ENCODE measurements at regions not wholly inside any gene's neighbourhood (a gene's known extent, or its start where the extent isn't known, plus 50 kb on each side); places are given as distances from the start of the nearest gene placed in this dataset.

DNA sequence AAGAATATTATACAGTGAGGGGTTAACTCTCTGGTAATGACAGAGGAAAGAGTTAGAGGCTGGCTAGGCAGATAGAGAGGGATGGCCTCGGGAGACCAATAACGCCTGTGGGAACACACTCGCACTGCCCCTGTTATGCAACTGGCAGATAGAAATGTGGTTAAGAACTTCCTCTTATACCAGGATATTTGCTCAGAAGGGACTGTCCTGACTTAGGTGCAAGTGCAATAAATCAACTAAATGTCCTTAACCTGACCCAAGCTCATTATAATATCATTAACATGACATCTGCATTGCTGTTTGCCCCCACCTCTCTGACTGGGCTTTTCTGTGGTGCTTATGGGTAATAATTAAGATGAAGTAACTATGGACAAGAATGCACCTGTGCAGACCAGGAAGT lies 1518.0 kb downstream of the NCAM2 start:
- ChIA-PET RAD21 (ENCODE audit: low non-redundant PET in 1 of 2, low total read pairs in 2 of 2, uncharacterized antibody in 2 of 2, unreplicated experiment in 2 of 2) (no interaction called here), POLR2A (no interaction called here), CTCF (no interaction called here)
- Histone ChIP-seq H3K9me3 (ENCODE audit: control insufficient read depth in 1 of 2, insufficient read depth in 1 of 2, low read depth in 1 of 2, low read length in 2 of 2) (peaks cover 16 to 21% of the 10 kb centered on the region in 2 experiments; a peak in 2 of 4 replicates), H3K36me3 (ENCODE audit: control insufficient read depth in 1 of 2, insufficient read depth in 2 of 2, low read length in 2 of 2) (no peaks in the 10 kb centered on the region), H3K79me2 (ENCODE audit: insufficient read depth, low read length) (no peaks in the 10 kb centered on the region), H2AFZ (ENCODE audit: low read depth, low read length, poor library complexity, severe bottlenecking) (no peak overlapping the region), H3K9ac (ENCODE audit: low read length) (no peak overlapping the region), H3K27ac (ENCODE audit: low read depth, low read length) (no peak overlapping the region), H3K27me3 (ENCODE audit: insufficient read depth, low read length) (no peaks in the 10 kb centered on the region), H3K4me2 (ENCODE audit: low read length) (no peak overlapping the region), H3K4me3 (replicated peaks in 1 of 2; ENCODE audit: low read depth in 1 of 2, low read length in 2 of 2) (no peak overlapping the region), H3K4me1 (ENCODE audit: control insufficient read depth in 1 of 2, insufficient read depth in 2 of 2, low read length in 2 of 2) (no peaks in the 10 kb centered on the region), H3K9me2 (ENCODE audit: insufficient read depth) (no peaks in the 10 kb centered on the region), H4K20me1 (ENCODE audit: insufficient read depth) (no peaks in the 10 kb centered on the region)
- BruUV-seq (replicated peaks) = no TSS peak
- ATAC-seq (no peak), DNase-seq (ENCODE audit: low read depth, low spot score) (no peak)
- TF ChIP-seq, protein P1, sequence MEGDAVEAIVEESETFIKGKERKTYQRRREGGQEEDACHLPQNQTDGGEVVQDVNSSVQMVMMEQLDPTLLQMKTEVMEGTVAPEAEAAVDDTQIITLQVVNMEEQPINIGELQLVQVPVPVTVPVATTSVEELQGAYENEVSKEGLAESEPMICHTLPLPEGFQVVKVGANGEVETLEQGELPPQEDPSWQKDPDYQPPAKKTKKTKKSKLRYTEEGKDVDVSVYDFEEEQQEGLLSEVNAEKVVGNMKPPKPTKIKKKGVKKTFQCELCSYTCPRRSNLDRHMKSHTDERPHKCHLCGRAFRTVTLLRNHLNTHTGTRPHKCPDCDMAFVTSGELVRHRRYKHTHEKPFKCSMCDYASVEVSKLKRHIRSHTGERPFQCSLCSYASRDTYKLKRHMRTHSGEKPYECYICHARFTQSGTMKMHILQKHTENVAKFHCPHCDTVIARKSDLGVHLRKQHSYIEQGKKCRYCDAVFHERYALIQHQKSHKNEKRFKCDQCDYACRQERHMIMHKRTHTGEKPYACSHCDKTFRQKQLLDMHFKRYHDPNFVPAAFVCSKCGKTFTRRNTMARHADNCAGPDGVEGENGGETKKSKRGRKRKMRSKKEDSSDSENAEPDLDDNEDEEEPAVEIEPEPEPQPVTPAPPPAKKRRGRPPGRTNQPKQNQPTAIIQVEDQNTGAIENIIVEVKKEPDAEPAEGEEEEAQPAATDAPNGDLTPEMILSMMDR (IDR thresholded peaks at IDR 0.05 in 2 of 3, conservative IDR thresholded peaks at IDR 0.05 in 1 of 3; ENCODE audit: borderline replicate concordance in 1 of 3, insufficient read depth in 1 of 3, low read depth in 2 of 3, low read length in 2 of 3) = no peak
- intact Hi-C loops (cut with micrococcal nuclease) = no loop called here

DNA sequence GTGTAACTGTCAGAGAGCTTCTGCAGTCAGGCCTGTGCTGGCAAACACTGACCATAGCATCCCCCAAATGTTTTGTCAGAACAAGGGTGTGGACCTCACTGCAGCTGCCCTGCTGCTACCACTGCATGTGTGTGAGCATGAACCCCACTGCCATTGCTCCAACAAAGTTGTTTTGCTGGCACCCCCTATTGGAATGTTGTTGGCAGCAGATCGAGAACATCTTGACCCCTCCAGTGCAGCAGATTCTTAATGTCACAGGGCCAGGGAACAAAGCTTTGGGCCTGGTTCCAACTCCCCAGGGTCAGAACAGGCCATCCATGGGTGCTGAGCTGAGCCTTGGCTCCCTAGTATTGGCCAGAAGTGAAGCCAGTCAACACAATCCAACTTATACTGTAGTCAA lies 1537.4 kb downstream of the NCAM2 start:
- Histone ChIP-seq H3K9me3 (ENCODE audit: control insufficient read depth in 1 of 2, insufficient read depth in 1 of 2, low read depth in 1 of 2, low read length in 2 of 2) (peaks cover 37 to 39% of the 10 kb centered on the region in 2 experiments; a peak in 3 of 4 replicates), H3K9me2 (ENCODE audit: insufficient read depth) (no peaks in the 10 kb centered on the region), H3K27ac (ENCODE audit: low read depth, low read length) (no peak overlapping the region), H3K27me3 (ENCODE audit: insufficient read depth, low read length) (no peaks in the 10 kb centered on the region), H3K4me1 (ENCODE audit: control insufficient read depth in 1 of 2, insufficient read depth in 2 of 2, low read length in 2 of 2) (no peaks in the 10 kb centered on the region), H2AFZ (ENCODE audit: low read depth, low read length, poor library complexity, severe bottlenecking) (no peak overlapping the region), H3K9ac (ENCODE audit: low read length) (no peak overlapping the region), H3K4me3 (replicated peaks in 1 of 2; ENCODE audit: low read depth in 1 of 2, low read length in 2 of 2) (no peak overlapping the region), H3K79me2 (ENCODE audit: insufficient read depth, low read length) (no peaks in the 10 kb centered on the region), H3K36me3 (ENCODE audit: control insufficient read depth in 1 of 2, insufficient read depth in 2 of 2, low read length in 2 of 2) (no peaks in the 10 kb centered on the region), H3K4me2 (ENCODE audit: low read length) (no peak overlapping the region), H4K20me1 (ENCODE audit: insufficient read depth) (no peaks in the 10 kb centered on the region)
- RAD21 ChIA-PET (ENCODE audit: low non-redundant PET in 1 of 2, low total read pairs in 2 of 2, uncharacterized antibody in 2 of 2, unreplicated experiment in 2 of 2) = no interaction called here
- DNase-seq (ENCODE audit: low read depth, low spot score) = no peak
- POLR2A ChIA-PET = no interaction called here
- ATAC-seq = no peak
- intact Hi-C loops (cut with micrococcal nuclease) = no loop called here
- CTCF ChIA-PET = no interaction called here
- BruUV-seq (replicated peaks) = no TSS peak
- TF ChIP-seq SRF (IDR thresholded peaks at IDR 0.05; ENCODE audit: low read depth) (no peak), RAD21 (IDR thresholded peaks at IDR 0.05; ENCODE audit: low read depth) (no peak), SIN3A (IDR thresholded peaks at IDR 0.05; ENCODE audit: low read depth) (no peak), ZFX (IDR thresholded peaks at IDR 0.05) (no peak), FOSL1 (IDR thresholded peaks at IDR 0.05; ENCODE audit: low read depth) (no peak), ZNF274 (IDR thresholded peaks at IDR 0.05; ENCODE audit: low read depth, low read length) (no peak), YY1 (IDR thresholded peaks at IDR 0.05; ENCODE audit: extremely low read depth, insufficient replicate concordance, low read depth, low read length) (no peak), CEBPB (IDR thresholded peaks at IDR 0.05; ENCODE audit: low read depth) (no peak), EGR1 (IDR thresholded peaks at IDR 0.05; ENCODE audit: low read depth) (no peak), SP1 (IDR thresholded peaks at IDR 0.05; ENCODE audit: low read depth) (no peak)
- TF ChIP-seq, protein P2, sequence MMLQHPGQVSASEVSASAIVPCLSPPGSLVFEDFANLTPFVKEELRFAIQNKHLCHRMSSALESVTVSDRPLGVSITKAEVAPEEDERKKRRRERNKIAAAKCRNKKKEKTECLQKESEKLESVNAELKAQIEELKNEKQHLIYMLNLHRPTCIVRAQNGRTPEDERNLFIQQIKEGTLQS (IDR thresholded peaks at IDR 0.05) = no peak
- TF ChIP-seq, protein P1 (IDR thresholded peaks at IDR 0.05 in 2 of 3, conservative IDR thresholded peaks at IDR 0.05 in 1 of 3; ENCODE audit: borderline replicate concordance in 1 of 3, insufficient read depth in 1 of 3, low read depth in 2 of 3, low read length in 2 of 3) = no peak
- TF ChIP-seq, protein P3, sequence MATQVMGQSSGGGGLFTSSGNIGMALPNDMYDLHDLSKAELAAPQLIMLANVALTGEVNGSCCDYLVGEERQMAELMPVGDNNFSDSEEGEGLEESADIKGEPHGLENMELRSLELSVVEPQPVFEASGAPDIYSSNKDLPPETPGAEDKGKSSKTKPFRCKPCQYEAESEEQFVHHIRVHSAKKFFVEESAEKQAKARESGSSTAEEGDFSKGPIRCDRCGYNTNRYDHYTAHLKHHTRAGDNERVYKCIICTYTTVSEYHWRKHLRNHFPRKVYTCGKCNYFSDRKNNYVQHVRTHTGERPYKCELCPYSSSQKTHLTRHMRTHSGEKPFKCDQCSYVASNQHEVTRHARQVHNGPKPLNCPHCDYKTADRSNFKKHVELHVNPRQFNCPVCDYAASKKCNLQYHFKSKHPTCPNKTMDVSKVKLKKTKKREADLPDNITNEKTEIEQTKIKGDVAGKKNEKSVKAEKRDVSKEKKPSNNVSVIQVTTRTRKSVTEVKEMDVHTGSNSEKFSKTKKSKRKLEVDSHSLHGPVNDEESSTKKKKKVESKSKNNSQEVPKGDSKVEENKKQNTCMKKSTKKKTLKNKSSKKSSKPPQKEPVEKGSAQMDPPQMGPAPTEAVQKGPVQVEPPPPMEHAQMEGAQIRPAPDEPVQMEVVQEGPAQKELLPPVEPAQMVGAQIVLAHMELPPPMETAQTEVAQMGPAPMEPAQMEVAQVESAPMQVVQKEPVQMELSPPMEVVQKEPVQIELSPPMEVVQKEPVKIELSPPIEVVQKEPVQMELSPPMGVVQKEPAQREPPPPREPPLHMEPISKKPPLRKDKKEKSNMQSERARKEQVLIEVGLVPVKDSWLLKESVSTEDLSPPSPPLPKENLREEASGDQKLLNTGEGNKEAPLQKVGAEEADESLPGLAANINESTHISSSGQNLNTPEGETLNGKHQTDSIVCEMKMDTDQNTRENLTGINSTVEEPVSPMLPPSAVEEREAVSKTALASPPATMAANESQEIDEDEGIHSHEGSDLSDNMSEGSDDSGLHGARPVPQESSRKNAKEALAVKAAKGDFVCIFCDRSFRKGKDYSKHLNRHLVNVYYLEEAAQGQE (IDR thresholded peaks at IDR 0.05; ENCODE audit: low read depth) = no peak

Data from HCT116 (cell line).